GM21423 (cell line): ENCODE measurements at regions not wholly inside any gene's neighbourhood (a gene's known extent, or its start where the extent isn't known, plus 50 kb on each side); places are given as distances from the start of the nearest gene placed in this dataset.
"Not testable (repeated sequence)": the region's sequence is repeated elsewhere in the genome, so short reads cannot be mapped to it uniquely, and the experiment has no call there.

Experiments used
- ATAC-seq: cut with Tn5 transposase; IDR thresholded peaks from one replicate; pipeline ENCODE4 v1.9.1; 2021; ENCODE audit warnings: mild to moderate bottlenecking, moderate library complexity; ENCODE audit not compliant: unreplicated experiment

DNA sequence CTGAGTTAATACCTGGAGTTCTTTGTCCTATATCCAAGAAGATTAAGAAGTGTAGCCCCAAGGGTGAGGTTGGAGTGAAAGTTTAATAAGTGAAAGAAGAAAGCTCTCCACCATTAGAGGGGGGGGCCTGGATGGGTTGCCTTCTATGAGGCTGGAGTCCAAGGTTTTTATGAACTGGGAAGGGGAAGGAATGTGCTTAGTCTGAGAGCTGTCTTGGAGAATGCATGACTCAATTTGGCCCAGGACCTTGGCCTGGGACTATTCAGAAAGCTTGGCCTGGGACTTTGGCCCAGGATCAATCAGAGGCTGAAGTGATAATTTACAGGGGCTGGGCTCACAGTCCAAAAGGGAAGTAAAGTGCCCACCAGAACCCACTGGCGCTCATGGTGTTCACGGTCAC lies 1049.0 kb upstream of the GRIA3 start:
- no peak for ATAC-seq

- ATAC-seq, result not testable (repeated sequence)
These were observed 1043.9 kb upstream of the GRIA3 start for GRCh38 chrX:122140219-122140618.

DNA sequence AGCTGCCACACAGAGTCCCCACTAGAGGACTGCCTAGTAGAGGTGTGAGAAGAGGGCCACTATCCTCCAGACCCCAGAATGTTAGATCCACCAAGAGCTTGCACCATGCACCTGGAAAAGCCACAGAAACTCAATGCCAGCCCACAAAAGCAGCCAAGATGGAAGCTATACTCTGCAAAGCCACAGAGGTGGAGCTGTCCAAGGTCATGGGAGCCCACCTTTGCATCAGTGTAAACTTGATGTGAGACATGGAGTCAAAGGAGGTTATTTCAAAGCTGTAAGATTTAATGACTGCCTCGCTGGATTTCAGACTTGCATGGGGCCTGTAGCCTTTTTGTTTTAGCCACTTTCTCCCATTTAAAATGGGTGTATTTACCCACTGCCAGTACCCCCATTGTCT lies 1030.1 kb upstream of the GRIA3 start:
- ATAC-seq, result no peak

DNA sequence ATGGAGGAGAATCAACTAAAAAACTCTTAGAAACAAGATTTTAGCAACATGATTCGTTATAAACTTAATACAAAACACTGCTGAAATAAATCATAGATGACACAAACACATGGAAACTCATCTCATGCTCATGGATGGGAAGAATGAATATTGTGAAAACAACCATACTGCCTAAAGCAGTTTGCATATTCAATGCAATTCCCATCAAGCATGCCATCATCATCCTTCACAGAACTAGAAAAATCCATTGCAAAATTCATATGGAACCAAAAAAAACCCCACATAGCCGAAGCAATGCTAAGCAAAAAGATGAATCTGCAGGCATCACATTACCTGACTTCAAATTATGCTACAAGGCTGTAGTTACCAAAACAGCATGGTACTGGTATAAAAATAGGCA lies 1015.8 kb upstream of the GRIA3 start:
- no peak for ATAC-seq

DNA sequence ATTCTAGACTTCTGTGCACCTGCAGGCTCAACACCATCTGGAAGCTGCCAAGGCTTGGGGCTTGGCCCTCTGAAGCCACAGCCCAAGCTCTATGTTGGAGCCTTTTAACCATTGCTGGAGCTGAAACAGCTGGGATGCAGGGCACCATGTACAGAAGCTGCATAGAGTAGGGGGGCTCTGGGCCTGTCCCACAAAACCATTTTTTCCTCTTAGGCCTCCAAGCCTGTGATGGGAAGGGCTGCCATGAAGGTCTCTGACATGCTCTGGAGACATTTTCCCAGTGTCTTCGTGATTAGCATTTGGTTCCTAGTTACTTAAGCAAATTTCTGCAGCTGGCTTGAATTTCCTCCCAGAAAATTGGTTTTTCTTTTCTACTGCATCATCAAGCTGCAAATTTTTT lies 999.3 kb upstream of the GRIA3 start:
- ATAC-seq, result no peak

DNA sequence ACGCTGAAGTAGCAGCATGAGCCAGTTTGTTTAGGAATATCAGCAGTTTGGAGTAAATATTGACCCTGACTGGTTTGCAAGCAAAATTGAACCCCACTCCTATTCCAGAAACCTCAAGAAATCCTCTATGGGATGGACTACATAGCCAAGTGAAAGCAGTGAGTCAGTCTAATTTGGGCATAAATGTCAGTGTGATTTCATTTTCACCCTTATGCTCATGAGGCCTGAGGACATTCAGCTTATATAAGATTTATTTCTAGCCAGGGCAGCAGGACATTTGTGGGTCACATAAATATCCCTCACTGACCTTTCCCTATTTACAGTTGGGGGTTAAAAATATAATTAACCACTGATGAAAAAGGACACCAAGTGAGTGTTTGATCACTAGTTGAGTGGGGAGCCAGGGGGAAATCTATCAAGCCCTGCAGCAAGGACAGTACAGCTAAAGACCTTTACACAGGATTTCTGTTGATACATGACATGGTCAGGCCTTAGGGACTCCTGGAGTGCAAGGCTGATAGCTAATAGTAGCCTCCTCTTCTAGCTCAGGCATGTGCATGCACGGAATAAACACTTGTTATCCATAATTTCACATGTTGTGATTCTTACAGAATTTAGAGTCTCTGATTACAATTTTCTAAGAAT lies 996.9 kb upstream of the GRIA3 start:
- no peak for ATAC-seq

GRCh38 chrX:122188751-122189150 lies 995.3 kb upstream of the GRIA3 start:
- ATAC-seq, result no peak

- no peak for ATAC-seq
These were observed 987.7 kb upstream of the GRIA3 start for GRCh38 chrX:122196343-122196742.

- ATAC-seq, result no peak
These were observed 980.7 kb upstream of the GRIA3 start for GRCh38 chrX:122203399-122203798.

DNA sequence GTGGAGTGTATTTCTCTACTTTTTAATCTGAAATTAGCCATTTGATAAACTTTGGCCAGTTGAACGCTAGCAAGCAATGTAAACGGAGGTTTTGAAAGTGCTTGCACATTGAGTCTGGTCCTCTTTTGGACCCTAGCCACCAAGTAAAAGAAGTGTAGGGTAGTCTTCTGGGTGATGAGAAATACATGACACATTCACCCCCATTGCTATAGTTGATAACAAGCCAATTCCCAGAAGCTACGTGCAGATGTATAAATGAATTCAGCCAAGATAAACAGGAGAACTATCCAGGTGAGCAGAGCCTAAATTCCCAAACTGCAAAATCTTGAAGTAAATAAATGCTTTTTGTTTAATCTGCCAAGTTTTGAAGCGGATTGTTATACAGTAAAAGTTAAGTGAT lies 965.4 kb upstream of the GRIA3 start:
- no peak for ATAC-seq

GRCh38 chrX:122219226-122219625 lies 964.9 kb upstream of the GRIA3 start:
- no peak for ATAC-seq

DNA sequence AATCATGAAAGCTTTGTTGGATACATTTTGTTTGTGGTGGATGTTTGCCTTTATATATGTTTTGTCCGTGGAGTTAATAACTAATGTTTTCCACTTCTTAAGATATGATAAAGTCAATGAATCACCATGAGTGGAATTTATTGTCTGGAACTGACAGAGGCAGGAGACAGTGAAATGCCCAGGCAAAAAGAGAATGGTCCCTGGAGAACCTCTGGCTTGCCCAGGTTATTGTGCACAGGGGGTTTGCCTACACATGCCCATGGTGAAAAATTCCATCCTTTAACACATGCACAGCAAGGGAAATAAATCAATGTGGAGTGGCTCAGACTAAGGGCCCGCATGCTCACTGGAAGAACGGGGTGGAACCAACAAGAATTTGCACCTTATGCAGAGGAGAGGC lies 964.3 kb upstream of the GRIA3 start:
- ATAC-seq, result no peak

DNA sequence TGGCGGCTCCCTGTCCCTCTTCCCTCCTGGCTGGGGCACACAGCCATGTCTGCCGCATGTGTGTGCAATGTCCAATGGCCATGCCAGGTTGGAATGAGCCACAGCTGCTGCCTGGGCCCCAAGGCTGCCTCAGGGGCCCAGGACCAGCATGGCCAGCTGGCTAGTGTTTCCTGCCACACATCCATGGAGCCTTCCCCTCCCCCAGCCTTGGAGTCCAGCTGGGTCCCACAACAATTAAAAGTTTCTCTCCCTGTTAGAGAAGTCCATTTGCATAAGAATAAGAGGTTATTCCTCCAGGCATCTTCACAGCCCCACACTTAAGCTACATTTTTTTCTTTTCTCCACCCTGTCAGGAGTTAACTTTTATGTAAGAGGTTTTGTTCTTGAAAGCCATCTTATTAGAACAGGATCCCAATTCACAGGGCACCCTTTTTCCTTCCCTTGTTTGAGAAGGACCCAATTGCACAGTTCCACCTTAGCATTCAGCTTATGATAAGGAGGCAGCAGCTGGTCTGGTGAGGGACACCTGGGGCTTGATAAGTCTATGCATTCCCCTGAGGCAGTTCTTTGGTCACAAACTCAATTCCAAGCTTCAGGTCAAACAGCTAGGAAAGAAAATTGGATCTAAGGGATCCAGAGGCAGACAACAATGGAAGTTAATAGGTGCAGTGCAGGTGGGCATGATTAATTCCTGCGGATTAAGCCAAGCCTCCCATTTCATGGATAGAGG lies 963.3 kb upstream of the GRIA3 start:
- no peak for ATAC-seq

GRCh38 chrX:122221810-122222209 lies 962.3 kb upstream of the GRIA3 start:
- ATAC-seq, result not testable (repeated sequence)

DNA sequence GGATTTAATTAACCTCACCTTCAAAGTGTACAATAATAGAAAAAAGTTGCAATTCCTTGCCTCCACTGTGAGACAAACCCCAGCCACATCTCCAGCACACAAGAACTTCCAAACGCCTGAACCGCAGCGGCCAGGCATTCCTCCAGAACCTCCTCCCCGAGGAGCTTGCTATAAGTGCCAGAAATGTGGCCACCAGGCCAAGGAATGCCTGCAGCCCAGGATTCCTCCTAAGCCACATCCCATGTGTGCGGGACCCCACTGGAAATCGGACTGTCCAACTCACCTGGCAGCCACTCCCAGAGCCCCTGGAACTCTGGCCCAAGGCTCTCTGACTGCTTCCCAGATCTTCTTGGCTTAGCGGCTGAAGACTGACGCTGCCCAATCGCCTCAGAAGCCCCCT lies 959.9 kb upstream of the GRIA3 start:
- ATAC-seq, result not testable (repeated sequence)

DNA sequence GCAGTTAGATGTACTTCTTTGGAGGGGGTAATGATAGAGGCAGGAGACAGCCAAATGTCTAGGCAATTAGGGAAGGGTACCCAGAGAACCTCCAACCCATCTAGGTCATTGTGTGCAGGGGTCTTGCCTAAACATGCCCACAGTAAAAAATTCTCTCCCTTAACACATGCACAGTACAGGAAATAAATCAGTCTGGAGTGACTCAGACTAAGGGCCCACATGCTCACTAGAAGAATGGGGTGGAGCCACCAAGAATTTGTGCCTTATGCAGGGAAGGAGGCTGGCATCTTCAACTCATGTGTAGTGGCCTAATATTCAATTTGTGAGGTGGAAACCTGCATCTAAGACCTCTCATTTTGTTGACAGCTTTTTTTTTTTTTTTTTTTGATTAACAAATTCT lies 945.3 kb upstream of the GRIA3 start:
- ATAC-seq, result no peak

DNA sequence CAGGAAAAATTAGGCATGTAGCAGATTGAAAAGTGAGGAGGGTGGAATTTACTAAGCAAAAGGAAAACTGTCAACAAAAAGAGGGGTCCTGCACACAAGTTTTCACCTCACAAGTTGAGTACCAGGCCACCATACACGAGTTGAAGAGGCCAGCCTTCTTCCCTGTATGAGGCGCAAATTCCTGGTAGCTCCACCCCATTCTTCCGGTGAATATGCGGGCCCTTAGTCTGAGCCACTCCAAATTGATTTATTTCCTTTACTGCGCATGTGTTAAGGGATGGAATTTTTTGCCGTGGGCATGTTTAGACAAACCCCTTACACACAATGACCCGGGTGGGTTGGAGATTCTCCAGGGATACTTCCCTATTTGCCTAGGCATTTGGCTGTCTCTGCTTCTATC lies 942.1 kb upstream of the GRIA3 start:
- no peak for ATAC-seq

DNA sequence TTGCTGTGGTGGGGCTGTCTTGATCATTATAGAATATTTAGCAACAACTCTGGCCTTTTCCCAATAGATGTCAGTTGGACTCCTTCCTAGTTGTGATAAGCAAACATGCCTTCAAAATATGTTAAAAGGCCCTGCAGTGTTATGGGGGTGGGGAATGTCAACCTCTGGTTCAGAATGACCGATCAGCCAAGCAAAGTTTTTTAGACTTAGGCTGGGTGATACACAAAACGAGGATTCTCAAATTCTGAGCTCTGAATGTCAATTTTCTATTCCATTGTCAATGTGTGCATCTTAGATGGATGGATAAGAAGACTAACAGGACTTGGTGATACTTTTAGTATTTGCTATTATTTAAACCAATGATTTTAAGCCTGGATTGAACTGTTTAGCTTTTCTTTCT lies 940.0 kb upstream of the GRIA3 start:
- ATAC-seq, result no peak

DNA sequence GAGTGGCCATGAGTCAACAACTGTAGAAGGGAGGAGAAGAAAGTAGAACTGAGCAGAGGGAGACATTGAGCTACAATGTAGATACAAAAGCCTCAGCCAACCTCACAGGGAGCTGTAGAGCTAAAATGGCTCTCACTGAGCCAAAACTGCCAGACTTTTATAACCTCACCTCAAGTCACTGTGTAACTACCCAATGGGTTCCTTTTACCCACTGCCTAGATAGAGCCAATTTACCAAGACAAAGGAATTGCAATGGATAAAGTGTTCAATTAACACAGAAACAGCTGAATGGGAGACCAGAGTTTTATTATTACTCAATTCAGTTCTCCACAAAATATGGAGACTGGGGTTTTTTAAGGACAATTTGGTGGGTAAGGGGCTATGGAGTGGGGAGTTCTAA lies 938.9 kb upstream of the GRIA3 start:
- no peak for ATAC-seq

- ATAC-seq, result no peak
These were observed 938.1 kb upstream of the GRIA3 start for GRCh38 chrX:122245943-122246342.

GRCh38 chrX:122246937-122247336 lies 937.1 kb upstream of the GRIA3 start:
- no peak for ATAC-seq

DNA sequence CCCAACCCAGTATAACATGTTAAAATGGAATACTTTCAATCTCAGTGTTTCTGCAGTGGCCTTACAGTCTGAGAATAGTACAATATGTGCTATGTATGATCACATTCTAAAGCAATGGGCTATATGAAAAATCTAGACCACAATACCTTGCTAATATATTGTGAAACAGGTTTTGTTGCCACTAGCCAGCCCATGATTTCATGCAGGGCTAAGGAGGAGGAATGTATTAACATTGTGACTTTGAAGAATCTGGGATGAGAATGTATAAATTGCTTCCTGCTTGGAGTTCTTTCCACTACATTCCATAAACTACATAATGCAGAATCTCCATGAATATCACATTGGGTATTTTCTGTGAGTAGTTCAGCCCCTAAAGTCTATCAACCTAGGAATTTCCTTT lies 935.4 kb upstream of the GRIA3 start:
- no peak for ATAC-seq

GRCh38 chrX:122252454-122252853 lies 931.6 kb upstream of the GRIA3 start:
- no peak for ATAC-seq
